PFSK-1 (cell line): ENCODE measurements at regions not wholly inside any gene's neighbourhood (a gene's known extent, or its start where the extent isn't known, plus 50 kb on each side); places are given as distances from the start of the nearest gene placed in this dataset.

Experiments
- POLR2AphosphoS5 ChIP-seq: IDR thresholded peaks from 2 replicates; pipeline ENCODE4 v1.6.1; 2012; ENCODE audit warnings: low read depth, mild to moderate bottlenecking, control low read depth, low read length, moderate library complexity
- REST ChIP-seq, 2 experiments: IDR thresholded peaks; 2 replicates each; pipeline versions ENCODE4 v1.6.1 to v1.8.0; 2011 to 2012; ENCODE audit warnings: low read depth in 2 of 2, low read length in 2 of 2, control low read depth in 1 of 2, inconsistent platforms in 1 of 2, mild to moderate bottlenecking in 1 of 2, moderate library complexity in 1 of 2; ENCODE audit not compliant: insufficient read depth in 1 of 2
- SIN3A ChIP-seq: IDR thresholded peaks from 2 replicates; pipeline ENCODE4 v1.6.1; 2012; ENCODE audit warnings: mild to moderate bottlenecking, low read length, moderate library complexity, borderline replicate concordance; ENCODE audit not compliant: insufficient read depth
- TAF1 ChIP-seq: IDR thresholded peaks from 2 replicates; pipeline ENCODE4 v1.6.1; 2012; ENCODE audit warnings: low read length, control low read depth, borderline replicate concordance; ENCODE audit not compliant: insufficient read depth

- TF ChIP-seq TAF1 (no peak), POLR2AphosphoS5 (no peak), REST (IDR thresholded peaks at IDR 0.05; ENCODE audit: insufficient read depth in 1 of 2, low read depth in 2 of 2, low read length in 2 of 2) (no peak), SIN3A (no peak)
These were observed 60.8 kb upstream of the RNU6ATAC start for GRCh38 chr9:134225186-134225585.
